ENCODE measurements at regions not wholly inside any gene's neighbourhood (a gene's known extent, or its start where the extent isn't known, plus 50 kb on each side); places are given as distances from the start of the nearest gene placed in this dataset.

DNA sequence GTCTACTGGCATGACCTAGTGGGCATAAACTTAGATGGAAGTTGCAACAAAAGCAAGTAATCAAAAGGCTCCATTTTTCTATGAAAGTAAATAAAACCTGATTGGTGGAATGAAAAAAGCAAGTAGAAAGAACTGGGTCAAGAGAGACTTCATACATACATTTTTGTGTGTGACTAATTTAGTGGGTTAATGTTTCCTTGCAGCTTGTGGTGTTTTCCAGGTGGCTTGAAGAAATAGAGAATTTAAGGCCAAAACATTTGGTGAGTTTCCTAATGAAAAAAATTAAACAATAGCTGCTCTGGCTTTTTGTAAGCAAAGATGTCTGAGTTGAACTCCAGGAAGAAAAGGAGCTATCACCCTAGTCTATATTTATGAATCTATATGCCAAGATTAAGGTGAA, 71.0 kb downstream of the ZC3H11B start:
- no peak for TF ChIP-seq BHLHE40 (IDR thresholded peaks at IDR 0.05; ENCODE audit: borderline replicate concordance)
- no peak for TF ChIP-seq SUZ12 (IDR thresholded peaks at IDR 0.05)
- TF ChIP-seq ARNT (IDR thresholded peaks at IDR 0.05), result no peak
- no peak for TF ChIP-seq FOXM1 (IDR thresholded peaks at IDR 0.05; ENCODE audit: borderline replicate concordance)
- no peak for TF ChIP-seq FOXA1 (IDR thresholded peaks at IDR 0.05)
- TF ChIP-seq, protein P1, sequence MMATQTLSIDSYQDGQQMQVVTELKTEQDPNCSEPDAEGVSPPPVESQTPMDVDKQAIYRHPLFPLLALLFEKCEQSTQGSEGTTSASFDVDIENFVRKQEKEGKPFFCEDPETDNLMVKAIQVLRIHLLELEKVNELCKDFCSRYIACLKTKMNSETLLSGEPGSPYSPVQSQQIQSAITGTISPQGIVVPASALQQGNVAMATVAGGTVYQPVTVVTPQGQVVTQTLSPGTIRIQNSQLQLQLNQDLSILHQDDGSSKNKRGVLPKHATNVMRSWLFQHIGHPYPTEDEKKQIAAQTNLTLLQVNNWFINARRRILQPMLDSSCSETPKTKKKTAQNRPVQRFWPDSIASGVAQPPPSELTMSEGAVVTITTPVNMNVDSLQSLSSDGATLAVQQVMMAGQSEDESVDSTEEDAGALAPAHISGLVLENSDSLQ (IDR thresholded peaks at IDR 0.05), result no peak
- no peak for TF ChIP-seq NFRKB (IDR thresholded peaks at IDR 0.05)
- no peak for TF ChIP-seq TARDBP (IDR thresholded peaks at IDR 0.05)
- no peak for TF ChIP-seq ELF4 (IDR thresholded peaks at IDR 0.05)
- TF ChIP-seq LEF1 (IDR thresholded peaks at IDR 0.05; ENCODE audit: borderline replicate concordance), result no peak
- no peak for TF ChIP-seq SP1 (IDR thresholded peaks at IDR 0.05)
- TF ChIP-seq HDGF (IDR thresholded peaks at IDR 0.05; ENCODE audit: borderline replicate concordance), result no peak

All from HEK293T (cell line).